ENCODE measurements at regions not wholly inside any gene's neighbourhood (a gene's known extent, or its start where the extent isn't known, plus 50 kb on each side); places are given as distances from the start of the nearest gene placed in this dataset.

DNA sequence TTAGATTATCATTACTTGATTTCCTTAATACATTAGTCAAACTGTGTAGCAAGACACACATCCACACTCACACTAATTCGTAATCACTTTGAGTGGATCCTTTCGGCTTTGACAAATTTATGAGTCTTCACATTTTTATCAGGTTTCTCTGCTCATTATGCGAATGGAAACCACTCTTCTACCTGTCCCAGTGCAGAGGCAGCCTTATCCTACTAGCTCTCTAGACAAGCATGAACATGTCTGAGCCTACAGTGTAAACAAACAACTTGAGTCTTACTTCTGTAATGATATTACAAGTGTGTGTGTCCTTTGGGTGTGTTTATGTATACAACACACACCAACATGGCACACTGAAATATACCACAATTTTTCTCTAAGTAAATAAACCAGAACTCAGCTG lies 361.9 kb upstream of the CHST9 start:
- no peak overlapping the region for H3K4me3 Mint-ChIP-seq (ENCODE audit: unreplicated experiment)
- no peaks in the 10 kb centered on the region for H3K36me3 Mint-ChIP-seq (ENCODE audit: unreplicated experiment)
- DNase-seq, result no peak
- H3K9me3 Mint-ChIP-seq (ENCODE audit: unreplicated experiment), result no peaks in the 10 kb centered on the region
- TF ChIP-seq, protein P1, sequence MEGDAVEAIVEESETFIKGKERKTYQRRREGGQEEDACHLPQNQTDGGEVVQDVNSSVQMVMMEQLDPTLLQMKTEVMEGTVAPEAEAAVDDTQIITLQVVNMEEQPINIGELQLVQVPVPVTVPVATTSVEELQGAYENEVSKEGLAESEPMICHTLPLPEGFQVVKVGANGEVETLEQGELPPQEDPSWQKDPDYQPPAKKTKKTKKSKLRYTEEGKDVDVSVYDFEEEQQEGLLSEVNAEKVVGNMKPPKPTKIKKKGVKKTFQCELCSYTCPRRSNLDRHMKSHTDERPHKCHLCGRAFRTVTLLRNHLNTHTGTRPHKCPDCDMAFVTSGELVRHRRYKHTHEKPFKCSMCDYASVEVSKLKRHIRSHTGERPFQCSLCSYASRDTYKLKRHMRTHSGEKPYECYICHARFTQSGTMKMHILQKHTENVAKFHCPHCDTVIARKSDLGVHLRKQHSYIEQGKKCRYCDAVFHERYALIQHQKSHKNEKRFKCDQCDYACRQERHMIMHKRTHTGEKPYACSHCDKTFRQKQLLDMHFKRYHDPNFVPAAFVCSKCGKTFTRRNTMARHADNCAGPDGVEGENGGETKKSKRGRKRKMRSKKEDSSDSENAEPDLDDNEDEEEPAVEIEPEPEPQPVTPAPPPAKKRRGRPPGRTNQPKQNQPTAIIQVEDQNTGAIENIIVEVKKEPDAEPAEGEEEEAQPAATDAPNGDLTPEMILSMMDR (IDR thresholded peaks at IDR 0.05; ENCODE audit: partially characterized antibody, unreplicated experiment), result no peak
- no peak overlapping the region for H3K27ac Mint-ChIP-seq (ENCODE audit: unreplicated experiment)
- H3K4me1 Mint-ChIP-seq (ENCODE audit: low read depth, unreplicated experiment), result no peaks in the 10 kb centered on the region
- no peaks in the 10 kb centered on the region for H3K27me3 Mint-ChIP-seq (ENCODE audit: unreplicated experiment)

DNA sequence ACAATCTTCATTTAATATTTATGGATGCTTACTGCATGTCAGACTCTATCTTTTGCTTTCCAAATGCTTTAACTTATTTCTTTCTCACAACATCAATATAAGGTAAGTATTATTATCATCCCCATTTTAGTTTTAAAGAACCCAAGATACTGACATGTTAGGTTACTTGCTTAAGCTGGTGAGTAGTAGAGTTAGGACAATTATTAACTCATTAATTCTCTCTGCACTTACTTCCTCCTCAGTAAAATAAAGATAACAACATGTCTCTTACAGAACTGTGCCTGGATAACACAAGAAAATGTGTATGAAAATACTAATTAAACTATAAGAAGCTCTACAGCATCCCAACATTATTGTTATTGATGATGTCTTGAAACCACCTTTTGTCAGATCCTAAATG lies 359.1 kb upstream of the CHST9 start:
- DNase-seq, result no peak
- no peak overlapping the region for H3K4me3 Mint-ChIP-seq (ENCODE audit: unreplicated experiment)
- no peaks in the 10 kb centered on the region for H3K9me3 Mint-ChIP-seq (ENCODE audit: unreplicated experiment)
- no peaks in the 10 kb centered on the region for H3K36me3 Mint-ChIP-seq (ENCODE audit: unreplicated experiment)
- H3K27me3 Mint-ChIP-seq (ENCODE audit: unreplicated experiment), result no peaks in the 10 kb centered on the region
- H3K27ac Mint-ChIP-seq (ENCODE audit: unreplicated experiment), result no peak overlapping the region
- TF ChIP-seq, protein P1 (IDR thresholded peaks at IDR 0.05; ENCODE audit: partially characterized antibody, unreplicated experiment), result no peak
- H3K4me1 Mint-ChIP-seq (ENCODE audit: low read depth, unreplicated experiment), result peaks cover 5% of the 10 kb centered on the region

DNA sequence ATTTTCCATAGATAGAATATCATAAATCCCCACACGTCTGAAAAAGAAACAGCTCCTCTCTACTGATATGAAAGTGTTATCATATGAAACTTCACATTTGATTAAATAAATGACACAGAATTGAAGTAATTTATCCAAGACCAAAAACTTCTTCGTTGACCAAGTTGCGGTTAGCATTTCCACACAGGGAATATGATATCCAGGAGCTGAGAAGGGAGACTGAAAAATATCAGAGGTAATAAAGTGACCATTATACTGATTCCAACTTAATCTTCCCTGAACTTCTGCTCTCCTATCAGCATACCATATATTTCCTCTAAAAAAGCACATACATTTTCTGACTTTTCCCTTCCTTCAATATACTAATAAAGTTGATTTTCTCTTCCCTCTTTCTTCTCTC lies 356.2 kb upstream of the CHST9 start:
- no peaks in the 10 kb centered on the region for H3K9me3 Mint-ChIP-seq (ENCODE audit: unreplicated experiment)
- H3K36me3 Mint-ChIP-seq (ENCODE audit: unreplicated experiment), result no peaks in the 10 kb centered on the region
- TF ChIP-seq, protein P1 (IDR thresholded peaks at IDR 0.05; ENCODE audit: partially characterized antibody, unreplicated experiment), result no peak
- no peaks in the 10 kb centered on the region for H3K27me3 Mint-ChIP-seq (ENCODE audit: unreplicated experiment)
- no peak overlapping the region for H3K4me3 Mint-ChIP-seq (ENCODE audit: unreplicated experiment)
- DNase-seq, result no peak
- peaks cover 5% of the 10 kb centered on the region for H3K4me1 Mint-ChIP-seq (ENCODE audit: low read depth, unreplicated experiment)
- H3K27ac Mint-ChIP-seq (ENCODE audit: unreplicated experiment), result no peak overlapping the region

DNA sequence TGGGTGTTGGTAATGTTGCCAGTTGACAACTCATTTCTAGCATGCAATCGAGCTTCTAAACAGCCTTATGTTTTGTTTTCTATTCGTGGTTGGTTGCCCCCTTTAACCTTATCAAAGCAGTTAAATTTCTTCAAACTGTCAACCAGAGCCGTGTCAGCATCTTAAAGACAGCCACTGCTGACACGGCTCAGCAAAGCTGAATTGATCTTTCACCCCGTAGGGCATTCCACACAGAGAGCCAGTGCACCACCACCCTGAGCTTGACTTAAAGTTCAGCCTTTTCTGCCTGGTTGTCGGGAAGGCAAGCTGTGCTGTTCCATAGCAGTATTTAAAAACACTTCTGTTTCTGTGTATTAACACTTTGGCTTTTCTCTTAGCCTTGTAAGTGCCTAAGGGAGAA lies 355.0 kb upstream of the CHST9 start:
- TF ChIP-seq, protein P1 (IDR thresholded peaks at IDR 0.05; ENCODE audit: partially characterized antibody, unreplicated experiment), result no peak
- Mint-ChIP-seq H3K4me3 (ENCODE audit: unreplicated experiment) (no peak overlapping the region), H3K36me3 (ENCODE audit: unreplicated experiment) (no peaks in the 10 kb centered on the region), H3K27me3 (ENCODE audit: unreplicated experiment) (no peaks in the 10 kb centered on the region), H3K9me3 (ENCODE audit: unreplicated experiment) (no peaks in the 10 kb centered on the region), H3K27ac (ENCODE audit: unreplicated experiment) (no peak overlapping the region), H3K4me1 (ENCODE audit: low read depth, unreplicated experiment) (peaks cover 5% of the 10 kb centered on the region)
- peak; percentile 20 for DNase-seq

DNA sequence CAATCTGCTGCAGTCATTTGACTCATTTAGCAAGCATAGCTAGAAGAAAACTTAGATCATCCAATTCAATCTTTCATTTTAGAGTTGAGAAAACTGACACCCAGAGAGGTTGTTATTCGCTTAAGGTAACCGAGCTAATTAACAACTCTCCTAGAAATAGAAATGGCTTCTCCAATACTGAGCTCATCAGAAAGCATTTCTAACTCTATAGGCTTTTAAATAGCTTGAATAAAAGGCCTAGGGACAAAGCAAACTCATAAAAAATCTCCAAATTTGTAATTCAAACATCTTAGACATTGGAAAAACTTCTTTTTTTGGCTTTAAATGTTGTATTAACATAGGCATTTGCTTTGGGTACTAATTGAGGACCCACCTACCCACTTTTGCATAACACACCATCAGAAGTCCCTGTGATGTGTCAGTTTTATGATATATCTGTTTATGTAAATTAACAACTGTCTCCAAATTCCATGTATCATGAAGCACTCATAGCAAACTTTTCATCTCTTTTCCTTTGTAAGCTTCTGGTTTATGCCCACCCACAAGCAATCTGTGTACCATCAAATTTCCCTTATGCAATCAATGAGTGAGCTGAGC lies 343.9 kb upstream of the CHST9 start:
- peaks cover 2% of the 10 kb centered on the region for H3K27me3 Mint-ChIP-seq (ENCODE audit: unreplicated experiment)
- no peak overlapping the region for H3K4me3 Mint-ChIP-seq (ENCODE audit: unreplicated experiment)
- no peak for DNase-seq
- H3K9me3 Mint-ChIP-seq (ENCODE audit: unreplicated experiment), result no peaks in the 10 kb centered on the region
- TF ChIP-seq, protein P1 (IDR thresholded peaks at IDR 0.05; ENCODE audit: partially characterized antibody, unreplicated experiment), result no peak
- no peaks in the 10 kb centered on the region for H3K4me1 Mint-ChIP-seq (ENCODE audit: low read depth, unreplicated experiment)
- H3K36me3 Mint-ChIP-seq (ENCODE audit: unreplicated experiment), result peaks cover 5% of the 10 kb centered on the region
- no peak overlapping the region for H3K27ac Mint-ChIP-seq (ENCODE audit: unreplicated experiment)

All from glutamatergic neuron (in vitro differentiated cells).